Non-pigmented ciliary epithelial cell (primary cell): ENCODE measurements at regions not wholly inside any gene's neighbourhood (a gene's known extent, or its start where the extent isn't known, plus 50 kb on each side); places are given as distances from the start of the nearest gene placed in this dataset.
"Not testable (repeated sequence)": the region's sequence is repeated elsewhere in the genome, so short reads cannot be mapped to it uniquely, and the experiment has no call there.

Source experiments
- DNase-seq: peaks from one replicate; pipeline ENCODE4 v3.0.0-alpha.2; 2010; ENCODE audit warnings: low read depth

GRCh38 chr21:15278279-15278678 is 213.5 kb upstream of the NRIP1 start:
- DNase-seq, result no peak

GRCh38 chr21:15278851-15279250 is 214.1 kb upstream of the NRIP1 start:
- DNase-seq, result no peak

GRCh38 chr21:15279482-15279881 is 214.7 kb upstream of the NRIP1 start:
- no peak for DNase-seq

GRCh38 chr21:15281714-15282113 is 216.9 kb upstream of the NRIP1 start:
- DNase-seq, result no peak

- no peak for DNase-seq
Measured at GRCh38 chr21:15282665-15283064, 217.9 kb upstream of the NRIP1 start.

GRCh38 chr21:15283138-15283537 is 218.3 kb upstream of the NRIP1 start:
- DNase-seq, result no peak

- no peak for DNase-seq
Measured at GRCh38 chr21:15283789-15284188, 219.0 kb upstream of the NRIP1 start.

- no peak for DNase-seq
Measured at GRCh38 chr21:15285556-15285955, 220.8 kb upstream of the NRIP1 start.

GRCh38 chr21:15289246-15289645 is 224.4 kb upstream of the NRIP1 start:
- DNase-seq, result no peak

- DNase-seq, result no peak
Measured at GRCh38 chr21:15289896-15290841, 225.4 kb upstream of the NRIP1 start.

- no peak for DNase-seq
Measured at GRCh38 chr21:15291621-15292266, 226.9 kb upstream of the NRIP1 start.

- DNase-seq, result peak; percentile 89
Measured at GRCh38 chr21:15293240-15293639, 228.4 kb upstream of the NRIP1 start.

- no peak for DNase-seq
Measured at GRCh38 chr21:15295875-15296274, 231.1 kb upstream of the NRIP1 start.

GRCh38 chr21:15297824-15298223 is 233.0 kb upstream of the NRIP1 start:
- DNase-seq, result no peak

- no peak for DNase-seq
Measured at GRCh38 chr21:15298306-15298705, 233.5 kb upstream of the NRIP1 start.

- not testable (repeated sequence) for DNase-seq
Measured at GRCh38 chr21:15298755-15299154, 234.0 kb upstream of the NRIP1 start.

- DNase-seq, result no peak
Measured at GRCh38 chr21:15300131-15300530, 235.3 kb upstream of the NRIP1 start.

- DNase-seq, result no peak
Measured at GRCh38 chr21:15301014-15301413, 236.2 kb upstream of the NRIP1 start.

GRCh38 chr21:15301736-15302135 is 236.9 kb upstream of the NRIP1 start:
- DNase-seq, result no peak

GRCh38 chr21:15306271-15306670 is 241.5 kb upstream of the NRIP1 start:
- no peak for DNase-seq

- DNase-seq, result no peak
Measured at GRCh38 chr21:15308333-15308732, 243.5 kb upstream of the NRIP1 start.

GRCh38 chr21:15309022-15309590 is 244.3 kb upstream of the NRIP1 start:
- no peak for DNase-seq

GRCh38 chr21:15309721-15310120 is 244.9 kb upstream of the NRIP1 start:
- no peak for DNase-seq
